ENCODE measurements at regions not wholly inside any gene's neighbourhood (a gene's known extent, or its start where the extent isn't known, plus 50 kb on each side); places are given as distances from the start of the nearest gene placed in this dataset.

DNA sequence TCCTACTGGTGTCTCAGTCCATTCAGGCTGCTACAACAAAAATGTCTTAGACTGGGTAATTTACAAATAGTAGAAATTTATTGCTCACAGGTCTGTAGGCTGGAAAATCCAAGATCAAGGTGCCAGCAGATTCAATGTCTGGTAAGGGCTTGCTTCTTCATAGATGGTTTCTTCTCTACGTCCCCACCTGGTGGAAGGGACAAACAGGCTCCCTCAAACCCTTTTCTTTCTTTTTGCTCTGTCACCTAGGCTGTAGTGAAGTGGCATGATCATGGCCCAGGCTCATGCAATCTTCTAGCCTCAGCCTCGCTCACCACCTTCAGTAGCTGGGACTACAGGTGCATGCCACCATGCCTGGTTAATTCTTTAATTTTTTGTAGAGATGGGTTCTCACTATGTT is 106.8 kb upstream of the RPH3A start:
- in situ Hi-C loops (cut with MboI; ENCODE audit: low sequenced_read_pairs): no loop called here
- Histone ChIP-seq H3K9me1 (ENCODE audit: insufficient read depth, low read length) (no peaks in the 10 kb centered on the region), H2BK20ac (ENCODE audit: low read depth, low read length) (no peak overlapping the region), H3K56ac (ENCODE audit: extremely low read depth, insufficient read depth, low read length) (no peak overlapping the region), H2AFZ (replicated peaks; ENCODE audit: low read length, poor library complexity) (no peak overlapping the region), H3K4ac (ENCODE audit: low read depth, low read length) (no peak overlapping the region), H2BK5ac (ENCODE audit: low read depth, low read length, poor library complexity, severe bottlenecking) (no peak overlapping the region), H3K4me2 (ENCODE audit: low read depth, low read length) (no peak overlapping the region), H2AK5ac (ENCODE audit: low read depth, low read length) (no peak overlapping the region), H3K36me3 (ENCODE audit: control insufficient read depth, insufficient read depth, low read length) (no peaks in the 10 kb centered on the region), H3K9ac (ENCODE audit: low read depth, low read length) (no peak overlapping the region), H4K91ac (ENCODE audit: insufficient read depth, low read depth, low read length) (no peak overlapping the region), H3K9me3 (ENCODE audit: control insufficient read depth, insufficient read depth, low read length) (no peaks in the 10 kb centered on the region), H3K27me3 (ENCODE audit: control insufficient read depth, insufficient read depth, low read length) (no peaks in the 10 kb centered on the region), H3K23ac (ENCODE audit: low read depth, low read length) (no peak overlapping the region), H3K14ac (replicated peaks; ENCODE audit: low read depth, low read length) (no peak overlapping the region), H2BK15ac (ENCODE audit: low read depth, low read length) (no peak overlapping the region), H3K4me1 (ENCODE audit: control insufficient read depth, insufficient read depth, low read length) (no peaks in the 10 kb centered on the region), H4K8ac (ENCODE audit: low read depth in 2 of 2, low read length in 2 of 2) (no peak overlapping the region), H3K27ac (ENCODE audit: insufficient read depth, low read length) (no peak overlapping the region), H3K79me1 (ENCODE audit: low read depth in 1 of 2, low read length in 2 of 2) (no peaks in the 10 kb centered on the region), H3K4me3 (ENCODE audit: insufficient read depth, low read depth, low read length) (no peak overlapping the region), H4K20me1 (ENCODE audit: insufficient read depth, low read length) (no peaks in the 10 kb centered on the region), H2BK120ac (ENCODE audit: low read depth, low read length) (no peak overlapping the region), H2AK9ac (replicated peaks; ENCODE audit: low read depth, low read length, poor library complexity) (no peak overlapping the region), H3K18ac (ENCODE audit: low read depth, low read length) (no peak overlapping the region), H4K5ac (ENCODE audit: low read depth, low read length) (no peak overlapping the region)
- no peak for ATAC-seq (ENCODE audit: low read depth)
- ChIA-PET POLR2A (ENCODE audit: unreplicated experiment) (no interaction called here), CTCF (no interaction called here)
- no TSS peak for BruUV-seq (replicated peaks)
- intact Hi-C loops (cut with micrococcal nuclease): no loop called here
- dilution Hi-C loops (cut with HindIII; ENCODE audit: low sequenced_read_pairs, unreplicated experiment): no loop called here
- WGBS, 2 experiments (ENCODE audit: extremely low coverage in 2 of 2, insufficient read length in 1 of 2): no CpG with 5 or more reads among the region's 2 CpGs
- TF ChIP-seq CEBPB (IDR thresholded peaks at IDR 0.05; ENCODE audit: low read depth, low read length): no peak
- TF ChIP-seq NFE2L2 (IDR thresholded peaks at IDR 0.05; ENCODE audit: low read depth, low read length): no peak
- TF ChIP-seq RAD21 (IDR thresholded peaks at IDR 0.05; ENCODE audit: low read length): no peak
- no peak for TF ChIP-seq MAFK (IDR thresholded peaks at IDR 0.05; ENCODE audit: low read depth, low read length)
- TF ChIP-seq, protein P1, sequence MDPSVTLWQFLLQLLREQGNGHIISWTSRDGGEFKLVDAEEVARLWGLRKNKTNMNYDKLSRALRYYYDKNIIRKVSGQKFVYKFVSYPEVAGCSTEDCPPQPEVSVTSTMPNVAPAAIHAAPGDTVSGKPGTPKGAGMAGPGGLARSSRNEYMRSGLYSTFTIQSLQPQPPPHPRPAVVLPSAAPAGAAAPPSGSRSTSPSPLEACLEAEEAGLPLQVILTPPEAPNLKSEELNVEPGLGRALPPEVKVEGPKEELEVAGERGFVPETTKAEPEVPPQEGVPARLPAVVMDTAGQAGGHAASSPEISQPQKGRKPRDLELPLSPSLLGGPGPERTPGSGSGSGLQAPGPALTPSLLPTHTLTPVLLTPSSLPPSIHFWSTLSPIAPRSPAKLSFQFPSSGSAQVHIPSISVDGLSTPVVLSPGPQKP (IDR thresholded peaks at IDR 0.05; ENCODE audit: borderline replicate concordance, low read depth, low read length): no peak
- no peak for TF ChIP-seq MAZ (IDR thresholded peaks at IDR 0.05; ENCODE audit: borderline replicate concordance, low read depth, low read length)
- no peak for TF ChIP-seq MXI1 (IDR thresholded peaks at IDR 0.05; ENCODE audit: borderline replicate concordance, low read depth, low read length)
- TF ChIP-seq RFX5 (IDR thresholded peaks at IDR 0.05; ENCODE audit: low read depth, low read length): no peak
- TF ChIP-seq RCOR1 (IDR thresholded peaks at IDR 0.05; ENCODE audit: insufficient replicate concordance, low read length): no peak
- no peak for TF ChIP-seq SMC3 (IDR thresholded peaks at IDR 0.05; ENCODE audit: low read depth, low read length)
- TF ChIP-seq FOS (IDR thresholded peaks at IDR 0.05; ENCODE audit: low read depth, low read length): no peak
- TF ChIP-seq, protein P2, sequence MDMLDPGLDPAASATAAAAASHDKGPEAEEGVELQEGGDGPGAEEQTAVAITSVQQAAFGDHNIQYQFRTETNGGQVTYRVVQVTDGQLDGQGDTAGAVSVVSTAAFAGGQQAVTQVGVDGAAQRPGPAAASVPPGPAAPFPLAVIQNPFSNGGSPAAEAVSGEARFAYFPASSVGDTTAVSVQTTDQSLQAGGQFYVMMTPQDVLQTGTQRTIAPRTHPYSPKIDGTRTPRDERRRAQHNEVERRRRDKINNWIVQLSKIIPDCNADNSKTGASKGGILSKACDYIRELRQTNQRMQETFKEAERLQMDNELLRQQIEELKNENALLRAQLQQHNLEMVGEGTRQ (IDR thresholded peaks at IDR 0.05; ENCODE audit: low read depth, low read length): no peak
- TF ChIP-seq, protein P3, sequence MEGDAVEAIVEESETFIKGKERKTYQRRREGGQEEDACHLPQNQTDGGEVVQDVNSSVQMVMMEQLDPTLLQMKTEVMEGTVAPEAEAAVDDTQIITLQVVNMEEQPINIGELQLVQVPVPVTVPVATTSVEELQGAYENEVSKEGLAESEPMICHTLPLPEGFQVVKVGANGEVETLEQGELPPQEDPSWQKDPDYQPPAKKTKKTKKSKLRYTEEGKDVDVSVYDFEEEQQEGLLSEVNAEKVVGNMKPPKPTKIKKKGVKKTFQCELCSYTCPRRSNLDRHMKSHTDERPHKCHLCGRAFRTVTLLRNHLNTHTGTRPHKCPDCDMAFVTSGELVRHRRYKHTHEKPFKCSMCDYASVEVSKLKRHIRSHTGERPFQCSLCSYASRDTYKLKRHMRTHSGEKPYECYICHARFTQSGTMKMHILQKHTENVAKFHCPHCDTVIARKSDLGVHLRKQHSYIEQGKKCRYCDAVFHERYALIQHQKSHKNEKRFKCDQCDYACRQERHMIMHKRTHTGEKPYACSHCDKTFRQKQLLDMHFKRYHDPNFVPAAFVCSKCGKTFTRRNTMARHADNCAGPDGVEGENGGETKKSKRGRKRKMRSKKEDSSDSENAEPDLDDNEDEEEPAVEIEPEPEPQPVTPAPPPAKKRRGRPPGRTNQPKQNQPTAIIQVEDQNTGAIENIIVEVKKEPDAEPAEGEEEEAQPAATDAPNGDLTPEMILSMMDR (conservative IDR thresholded peaks at IDR 0.05; ENCODE audit: low read depth, low read length): no peak
- no peak for TF ChIP-seq POLR2A (IDR thresholded peaks at IDR 0.05; ENCODE audit: low read depth, low read length)
- no peak for TF ChIP-seq CHD1 (IDR thresholded peaks at IDR 0.05; ENCODE audit: low read depth, low read length)
- TF ChIP-seq BHLHE40 (IDR thresholded peaks at IDR 0.05; ENCODE audit: low read depth, low read length): no peak
- no peak for DNase-seq
